ENCODE measurements at regions not wholly inside any gene's neighbourhood (a gene's known extent, or its start where the extent isn't known, plus 50 kb on each side); places are given as distances from the start of the nearest gene placed in this dataset.

DNA sequence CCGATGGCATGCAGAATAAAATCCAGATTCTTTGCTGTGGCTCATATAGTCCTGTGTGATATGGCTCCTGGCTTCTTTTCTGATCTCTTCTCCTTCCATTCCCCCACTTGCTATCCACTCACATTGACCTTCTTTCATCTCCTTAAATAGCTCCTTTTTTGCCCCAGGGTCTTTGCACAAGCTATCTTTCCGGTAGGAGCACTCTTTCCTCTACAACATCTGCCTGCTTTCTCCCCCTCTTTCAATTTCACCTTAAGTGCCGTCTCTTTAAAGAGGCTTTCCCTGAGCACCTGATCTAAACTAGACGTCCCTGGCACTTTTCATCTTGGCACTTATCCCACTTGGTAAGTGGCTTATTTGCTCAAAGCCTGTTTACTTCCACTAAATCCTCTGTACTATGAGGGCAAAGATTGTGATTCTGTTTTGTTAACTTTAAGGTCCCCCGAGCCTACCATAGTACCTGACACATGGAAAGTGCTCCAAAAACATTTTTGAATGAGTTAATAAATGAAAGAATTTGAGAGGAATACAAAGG lies 323.3 kb upstream of the TLE3 start:
- no peak for DNase-seq

DNA sequence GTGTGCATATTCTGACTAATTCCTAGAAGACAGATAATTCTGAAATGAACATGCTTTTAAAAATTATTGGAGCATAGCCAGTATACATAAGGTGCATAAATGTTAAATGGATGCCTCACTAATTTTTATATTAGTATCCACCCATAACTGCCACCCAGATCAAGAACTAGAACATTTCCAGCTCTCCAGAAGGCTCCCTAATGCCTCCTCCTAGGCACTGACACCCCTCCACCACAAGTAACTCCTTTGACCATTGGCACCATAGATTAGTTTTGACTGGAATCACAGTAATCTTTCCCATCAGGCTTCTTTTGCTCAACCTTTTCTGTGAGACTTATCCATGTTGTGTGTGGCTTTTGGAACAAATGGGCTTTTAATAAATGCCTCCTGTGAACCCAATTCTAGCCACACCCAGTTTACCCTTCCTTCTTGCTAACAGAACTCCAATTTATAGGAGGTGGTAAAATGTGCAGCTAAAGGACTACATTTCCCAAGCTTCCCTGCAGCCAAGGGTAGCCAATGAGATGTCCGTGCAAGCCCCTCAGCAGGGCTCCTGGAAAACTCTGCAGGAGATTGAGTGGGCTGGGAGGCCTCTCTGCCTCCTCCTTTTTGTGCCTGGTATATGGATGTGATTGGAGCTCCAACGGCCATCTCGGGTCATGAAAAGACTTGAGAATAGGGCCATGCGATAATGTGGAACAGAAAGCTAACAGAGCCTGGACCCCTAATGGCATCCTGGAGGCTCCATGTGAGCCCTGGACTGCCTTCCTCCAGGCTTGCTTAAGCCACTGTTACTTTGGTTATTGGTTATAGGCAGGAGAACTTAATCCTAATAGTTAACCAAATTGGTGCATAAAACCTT lies 322.6 kb upstream of the TLE3 start:
- DNase-seq = no peak

- DNase-seq = no peak
Observed at GRCh38 chr15:70418943-70419342, 321.2 kb upstream of the TLE3 start.

- DNase-seq = no peak
Observed at GRCh38 chr15:70417535-70417934, 319.8 kb upstream of the TLE3 start.

DNA sequence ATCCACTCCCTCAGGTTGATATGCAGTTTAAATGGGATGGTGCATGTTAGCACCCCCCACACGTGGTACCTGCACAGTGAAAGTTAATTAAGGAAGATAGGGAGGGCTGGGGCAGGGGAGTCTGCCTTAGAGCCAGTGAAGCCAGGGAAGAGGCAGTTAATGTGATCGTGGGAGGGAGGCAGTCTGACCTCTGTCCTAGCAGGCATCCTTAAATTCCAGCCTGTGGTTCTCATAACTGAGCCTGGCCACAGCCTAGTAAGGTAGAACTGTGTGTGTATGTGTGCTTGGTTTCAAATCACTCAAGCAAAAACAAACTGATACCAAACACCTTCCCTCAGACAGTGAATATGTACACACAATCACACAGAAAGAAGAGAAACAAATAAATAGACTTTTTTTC lies 319.1 kb upstream of the TLE3 start:
- DNase-seq = no peak

- no peak for DNase-seq
Observed at GRCh38 chr15:70415398-70415797, 317.7 kb upstream of the TLE3 start.

DNA sequence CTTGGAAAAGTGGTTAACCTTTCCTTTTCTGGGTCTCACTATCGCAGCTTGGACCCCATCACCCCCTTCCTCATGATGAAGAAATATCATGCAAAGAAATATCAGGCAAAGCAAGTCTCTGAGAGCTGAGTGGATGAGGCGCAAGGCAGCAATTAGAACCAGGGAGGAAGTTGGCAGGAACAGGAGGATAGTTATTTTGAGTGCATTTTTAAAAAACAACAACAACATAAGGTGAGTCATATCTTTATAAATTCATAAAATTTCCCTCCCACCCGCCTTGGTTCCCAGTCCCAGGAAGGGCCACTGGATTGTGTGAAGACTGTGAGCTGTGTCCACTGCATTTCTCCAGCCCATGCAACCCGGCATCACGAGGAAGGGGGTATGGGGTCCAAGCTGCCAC lies 316.9 kb upstream of the TLE3 start:
- DNase-seq = no peak

DNA sequence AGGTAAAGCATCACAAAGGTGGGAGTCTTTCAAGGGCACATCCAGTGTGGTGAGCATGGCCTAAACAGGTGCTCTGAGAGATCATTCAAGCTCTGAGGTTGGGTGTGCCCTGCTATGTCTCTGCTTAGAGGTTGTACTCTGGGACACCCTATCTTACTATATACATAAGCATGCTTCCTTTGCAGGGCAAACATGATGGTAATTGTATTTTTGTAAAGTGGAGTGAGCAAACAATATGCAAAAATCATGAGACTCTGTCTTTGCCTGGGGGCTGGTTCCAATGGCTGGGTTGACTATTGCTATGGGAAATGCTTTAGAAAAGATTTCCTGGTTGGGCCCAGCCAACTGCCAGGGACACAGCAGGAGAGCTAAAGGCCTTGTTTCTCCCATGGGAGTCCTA lies 315.1 kb upstream of the TLE3 start:
- DNase-seq = no peak

- no peak for DNase-seq
Observed at GRCh38 chr15:70411143-70411863, 313.6 kb upstream of the TLE3 start.

DNA sequence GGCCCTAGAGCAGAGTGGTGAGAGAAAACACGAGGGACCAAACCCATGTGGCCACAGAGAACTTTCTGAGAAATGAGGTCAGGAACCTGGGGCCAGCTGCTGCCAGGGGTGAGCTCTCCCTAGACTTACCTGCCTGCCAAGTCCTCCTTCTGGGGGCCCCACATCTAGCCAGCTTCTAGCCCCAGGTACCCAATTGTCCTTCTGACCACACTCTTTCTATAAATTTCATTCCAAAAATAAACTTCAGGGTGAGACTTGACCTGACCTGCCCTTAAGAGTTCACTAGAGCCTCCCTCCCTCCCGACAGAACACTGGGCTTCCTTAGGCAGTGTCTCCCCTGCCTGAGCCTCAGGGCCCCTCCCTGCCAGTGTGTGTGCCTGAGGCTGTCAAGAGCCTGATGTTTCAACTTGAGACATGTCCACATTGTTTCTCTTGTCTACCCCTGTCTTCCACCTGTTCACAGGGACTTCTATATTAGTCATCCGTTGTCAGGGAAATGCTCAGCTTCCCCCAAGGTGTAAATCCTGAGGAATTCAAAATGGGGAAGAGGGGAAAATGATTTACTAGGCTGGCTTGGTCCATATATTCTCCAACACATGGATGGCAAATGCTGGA lies 312.8 kb upstream of the TLE3 start:
- no peak for DNase-seq

DNA sequence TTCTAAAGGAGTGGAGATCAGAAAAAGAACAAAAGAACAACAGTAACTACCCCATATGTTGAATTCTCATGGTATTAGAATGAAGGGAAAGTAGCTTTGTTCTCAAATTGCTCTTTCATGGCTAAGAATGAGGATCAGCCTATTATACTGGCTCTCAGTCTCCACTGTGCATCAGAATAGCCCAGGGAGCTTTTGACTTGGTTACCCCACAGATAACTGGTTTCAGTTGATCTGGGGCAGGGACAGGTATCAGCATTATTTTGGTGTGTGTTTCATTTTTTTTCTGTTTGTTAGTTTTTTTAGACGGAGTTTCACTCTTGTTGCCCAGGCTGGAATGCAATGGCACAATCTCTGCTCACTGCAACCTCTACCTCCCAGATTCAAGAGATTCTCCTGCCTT lies 311.7 kb upstream of the TLE3 start:
- DNase-seq = no peak

GRCh38 chr15:70407955-70408354 lies 310.2 kb upstream of the TLE3 start:
- no peak for DNase-seq

- no peak for DNase-seq
Observed at GRCh38 chr15:70407336-70407670, 309.6 kb upstream of the TLE3 start.

DNA sequence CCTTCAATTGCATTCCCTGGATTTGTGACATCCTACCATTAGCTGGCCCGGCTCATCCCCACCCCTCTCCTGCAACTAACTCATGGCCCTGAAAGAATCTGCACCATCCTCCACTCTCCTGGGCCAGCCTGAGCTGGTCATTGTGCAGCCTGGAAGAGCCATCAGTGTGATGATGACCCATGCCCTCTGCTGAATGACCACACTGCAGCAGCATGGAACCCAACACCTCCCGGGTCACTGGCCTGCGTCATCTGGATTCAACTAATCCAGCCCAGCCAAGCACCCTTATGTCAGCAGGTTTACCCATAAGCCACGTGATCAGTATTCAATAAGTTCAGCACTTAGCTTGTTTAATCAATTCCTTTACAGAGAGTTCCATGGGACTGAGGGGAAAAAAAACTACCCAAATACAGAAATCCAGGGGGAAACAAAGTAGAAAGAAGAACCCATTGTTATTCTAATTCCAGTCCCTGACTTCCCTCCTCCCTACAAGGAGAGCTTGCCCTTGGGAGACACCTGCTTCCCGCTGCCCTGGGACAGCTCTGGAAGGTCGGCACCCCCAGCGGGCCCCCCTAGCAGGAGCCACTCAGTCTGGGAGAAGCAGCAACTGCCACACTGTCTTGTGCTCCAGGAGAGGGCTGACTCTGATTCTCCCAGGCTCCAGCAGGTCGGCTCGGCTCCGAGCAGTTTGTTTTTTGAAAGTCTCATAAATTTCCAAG lies 309.1 kb upstream of the TLE3 start:
- no peak for DNase-seq

- no peak for DNase-seq
Observed at GRCh38 chr15:70401709-70402108, 304.0 kb upstream of the TLE3 start.

GRCh38 chr15:70400766-70401541 lies 303.2 kb upstream of the TLE3 start:
- DNase-seq = no peak

DNA sequence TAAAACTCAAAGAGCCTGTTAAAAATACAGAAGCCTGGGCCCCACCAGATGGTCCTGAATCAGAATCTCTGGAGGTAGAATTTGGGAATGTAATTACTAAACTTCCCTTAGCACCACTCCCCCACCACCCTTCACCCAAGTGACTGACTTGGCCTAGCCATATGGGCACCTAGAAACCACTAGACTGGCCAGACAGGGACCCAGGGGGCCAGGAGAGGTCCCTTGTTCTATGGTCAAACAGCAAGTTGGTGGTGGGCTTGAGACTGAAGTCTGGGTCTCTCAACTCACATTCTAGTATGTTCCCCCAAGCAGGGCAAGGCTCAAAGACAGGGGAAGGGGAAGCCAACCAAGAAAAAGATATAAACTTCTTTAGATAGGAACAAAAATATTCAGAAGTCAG lies 301.5 kb upstream of the TLE3 start:
- DNase-seq = no peak

DNA sequence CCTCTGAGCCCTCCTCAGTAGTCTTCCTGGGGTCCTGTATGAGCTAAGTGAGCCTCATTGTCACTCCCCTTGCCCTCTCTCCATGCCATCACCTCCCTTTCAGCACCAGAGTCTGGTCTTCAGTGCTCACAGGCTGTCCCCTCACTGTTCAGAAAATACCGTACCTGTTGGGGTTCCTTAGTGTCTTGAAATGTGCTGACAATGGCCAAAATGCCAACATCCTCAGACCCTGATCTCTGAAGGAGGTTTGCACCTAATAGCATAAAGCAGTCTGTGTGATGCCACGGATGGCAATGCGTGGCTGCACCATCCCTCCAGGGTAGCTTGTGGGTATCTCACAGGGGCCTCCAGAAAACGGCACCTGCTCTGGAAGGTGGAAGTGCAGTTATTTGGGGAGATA lies 301.0 kb upstream of the TLE3 start:
- DNase-seq = no peak

DNA sequence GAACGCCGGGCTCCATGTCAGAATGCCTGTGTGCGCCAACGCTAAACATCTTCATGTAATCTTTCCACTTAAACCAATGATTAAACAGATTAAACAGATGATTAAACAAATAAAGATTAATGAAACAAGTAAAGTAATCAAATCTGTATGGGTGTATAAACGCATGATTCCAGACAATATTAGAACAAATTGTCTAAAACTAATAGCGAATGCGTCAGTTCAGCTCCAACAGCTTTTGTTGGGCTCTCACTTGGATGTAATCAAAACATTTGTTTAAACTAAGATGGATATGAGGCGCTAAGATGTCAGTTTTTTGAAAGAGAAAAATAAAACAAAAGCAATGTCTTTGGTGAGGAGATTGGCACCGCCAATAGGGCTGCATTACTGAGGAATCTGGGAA lies 299.1 kb upstream of the TLE3 start:
- DNase-seq = no peak

- DNase-seq = no peak
Observed at GRCh38 chr15:70395164-70395563, 297.4 kb upstream of the TLE3 start.

GRCh38 chr15:70390723-70391122 lies 293.0 kb upstream of the TLE3 start:
- DNase-seq = no peak

DNA sequence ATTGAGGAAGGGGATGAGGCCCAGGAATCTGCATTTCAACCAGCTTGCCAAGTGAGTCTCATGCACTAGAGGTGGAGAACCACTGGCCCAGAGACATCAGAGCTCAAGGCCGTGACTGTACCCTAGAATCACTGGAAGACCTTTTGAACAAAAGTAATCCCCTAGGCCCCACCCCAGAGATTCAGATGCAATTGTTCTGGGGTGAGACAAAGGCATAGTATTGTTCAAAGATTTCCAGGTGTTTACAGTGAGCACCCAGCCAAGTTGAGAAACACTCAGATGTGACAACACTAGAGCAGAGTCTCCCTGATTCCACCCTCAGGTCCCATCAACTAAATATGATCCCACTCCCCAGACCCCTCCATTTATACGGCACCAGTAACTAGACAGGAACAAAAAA lies 290.3 kb upstream of the TLE3 start:
- no peak for DNase-seq

Data from T-helper 9 cell (primary cell).